ENCODE measurements at regions not wholly inside any gene's neighbourhood (a gene's known extent, or its start where the extent isn't known, plus 50 kb on each side); places are given as distances from the start of the nearest gene placed in this dataset.

- TF ChIP-seq NR2C2 (CRISPR knock-in tag; IDR thresholded peaks at IDR 0.05): no peak
- no peak for TF ChIP-seq ELF4 (CRISPR knock-in tag; IDR thresholded peaks at IDR 0.05; ENCODE audit: low read depth)
- TF ChIP-seq MAX (CRISPR knock-in tag; IDR thresholded peaks at IDR 0.05): no peak
- no peak for TF ChIP-seq PRDM15 (CRISPR knock-in tag; IDR thresholded peaks at IDR 0.05)
- no peak for TF ChIP-seq ATF1 (CRISPR knock-in tag; IDR thresholded peaks at IDR 0.05)
- TF ChIP-seq FOXP4 (CRISPR knock-in tag; IDR thresholded peaks at IDR 0.05): no peak
- no peak for TF ChIP-seq AFF4 (CRISPR knock-in tag; IDR thresholded peaks at IDR 0.05; ENCODE audit: borderline replicate concordance)
- no peak for TF ChIP-seq ZMAT4 (CRISPR knock-in tag; IDR thresholded peaks at IDR 0.05)
These were observed 288.6 kb upstream of the PHF14 start (continued) for GRCh38 chr7:10685040-10685439.

DNA sequence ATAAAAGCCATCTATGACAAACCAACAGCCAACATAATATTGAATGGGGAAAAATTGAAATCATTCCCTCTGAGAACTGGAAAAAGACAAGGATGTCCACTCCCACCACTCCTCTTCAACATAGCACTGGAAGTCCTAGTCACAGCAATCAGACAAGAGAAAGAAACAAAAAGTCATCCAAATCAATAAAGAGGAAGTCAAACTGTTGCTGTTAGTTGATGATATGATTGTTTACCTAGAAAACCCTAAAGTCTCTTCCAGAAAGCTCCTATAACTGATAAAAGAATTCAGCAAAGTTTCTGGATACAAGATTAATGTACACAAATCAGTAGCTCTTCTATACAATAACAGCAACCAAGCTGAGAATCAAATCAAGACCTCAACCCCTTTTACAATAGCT is 285.1 kb upstream of the PHF14 start:
- DNase-seq (ENCODE audit: low spot score): no peak
- ATAC-seq: no peak
- peaks cover 48% of the 10 kb centered on the region for H3K9me3 Mint-ChIP-seq
- no peak overlapping the region for H3K4me3 Mint-ChIP-seq
- no peak overlapping the region for H3K27ac Mint-ChIP-seq
- POLR2A ChIA-PET: no interaction called here
- CTCF ChIA-PET: no interaction called here
- H3K4me1 Mint-ChIP-seq: peaks cover 5% of the 10 kb centered on the region; the same call in 1 of the 2 replicates
- peaks cover 4% of the 10 kb centered on the region for H3K36me3 Mint-ChIP-seq
- peaks cover 3% of the 10 kb centered on the region; the same call in 1 of the 2 replicates for H3K27me3 Mint-ChIP-seq (ENCODE audit: low read depth)
- TF ChIP-seq, protein P1, sequence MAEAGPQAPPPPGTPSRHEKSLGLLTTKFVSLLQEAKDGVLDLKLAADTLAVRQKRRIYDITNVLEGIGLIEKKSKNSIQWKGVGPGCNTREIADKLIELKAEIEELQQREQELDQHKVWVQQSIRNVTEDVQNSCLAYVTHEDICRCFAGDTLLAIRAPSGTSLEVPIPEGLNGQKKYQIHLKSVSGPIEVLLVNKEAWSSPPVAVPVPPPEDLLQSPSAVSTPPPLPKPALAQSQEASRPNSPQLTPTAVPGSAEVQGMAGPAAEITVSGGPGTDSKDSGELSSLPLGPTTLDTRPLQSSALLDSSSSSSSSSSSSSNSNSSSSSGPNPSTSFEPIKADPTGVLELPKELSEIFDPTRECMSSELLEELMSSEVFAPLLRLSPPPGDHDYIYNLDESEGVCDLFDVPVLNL (CRISPR knock-in tag; IDR thresholded peaks at IDR 0.05; ENCODE audit: borderline replicate concordance, low read depth): no peak
- TF ChIP-seq ZNF532 (CRISPR knock-in tag; IDR thresholded peaks at IDR 0.05; ENCODE audit: borderline replicate concordance) (no peak), ZNF219 (CRISPR knock-in tag; IDR thresholded peaks at IDR 0.05; ENCODE audit: borderline replicate concordance) (no peak), NR2C2 (CRISPR knock-in tag; IDR thresholded peaks at IDR 0.05) (no peak), NFE2L1 (CRISPR knock-in tag; IDR thresholded peaks at IDR 0.05) (no peak), PRRX2 (CRISPR knock-in tag; IDR thresholded peaks at IDR 0.05) (no peak), ZBTB43 (CRISPR knock-in tag; IDR thresholded peaks at IDR 0.05) (no peak), FOXP1 (CRISPR knock-in tag; IDR thresholded peaks at IDR 0.05; ENCODE audit: borderline replicate concordance) (no peak)
- TF ChIP-seq, protein P2, sequence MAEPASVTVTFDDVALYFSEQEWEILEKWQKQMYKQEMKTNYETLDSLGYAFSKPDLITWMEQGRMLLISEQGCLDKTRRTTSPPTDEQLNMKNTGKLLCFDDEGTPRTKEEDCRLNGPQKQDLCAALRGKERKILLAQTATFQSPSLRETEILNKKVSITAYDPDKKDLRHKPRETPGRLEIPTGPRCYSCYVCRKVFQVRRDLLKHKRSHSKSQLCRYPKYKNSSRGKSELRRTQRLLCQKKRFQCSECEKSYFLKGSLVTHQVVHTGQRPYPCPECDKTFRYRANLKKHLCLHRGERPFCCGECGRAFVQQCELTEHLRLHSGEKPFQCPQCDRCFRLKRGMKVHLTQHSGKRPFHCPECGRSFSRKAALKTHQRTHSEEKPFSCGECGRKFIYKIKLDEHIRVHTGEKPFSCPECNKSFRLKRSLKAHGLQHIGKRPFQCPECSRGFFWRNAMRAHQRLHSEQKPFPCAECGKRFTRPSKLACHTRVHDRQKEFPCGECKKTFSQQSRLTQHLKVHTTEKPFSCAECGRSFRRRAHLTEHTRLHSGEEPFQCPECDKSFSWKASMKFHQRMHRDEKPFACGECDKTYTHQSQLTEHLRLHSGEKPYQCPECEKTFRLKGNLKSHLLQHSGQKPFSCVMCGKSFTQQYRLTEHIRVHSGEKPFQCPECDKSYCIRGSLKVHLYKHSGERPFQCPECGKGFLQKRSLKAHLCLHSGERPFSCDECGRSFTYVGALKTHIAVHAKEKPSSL (CRISPR knock-in tag; conservative IDR thresholded peaks at IDR 0.05): no peak

Data from WTC11 (cell line).